H1 (cell line): ENCODE measurements at regions not wholly inside any gene's neighbourhood (a gene's known extent, or its start where the extent isn't known, plus 50 kb on each side); places are given as distances from the start of the nearest gene placed in this dataset.

Experiments used
- CHD1 ChIP-seq: IDR thresholded peaks from 2 replicates; pipeline ENCODE4 v1.6.1; 2012; ENCODE audit warnings: low read depth, low read length, improper control_type of control experiment
- GABPA ChIP-seq: IDR thresholded peaks from 2 replicates; pipeline ENCODE4 v1.6.1; 2011; ENCODE audit warnings: mild to moderate bottlenecking, low read length, moderate library complexity, borderline replicate concordance; ENCODE audit not compliant: insufficient read depth
- SP4 ChIP-seq: IDR thresholded peaks from 2 replicates; pipeline ENCODE4 v1.6.1; 2012; ENCODE audit warnings: low read length, inconsistent platforms
- ZNF274 ChIP-seq: IDR thresholded peaks from 2 replicates; pipeline ENCODE4 v1.7.0; 2012; ENCODE audit warnings: low read length, borderline replicate concordance; ENCODE audit errors: extremely low read depth

DNA sequence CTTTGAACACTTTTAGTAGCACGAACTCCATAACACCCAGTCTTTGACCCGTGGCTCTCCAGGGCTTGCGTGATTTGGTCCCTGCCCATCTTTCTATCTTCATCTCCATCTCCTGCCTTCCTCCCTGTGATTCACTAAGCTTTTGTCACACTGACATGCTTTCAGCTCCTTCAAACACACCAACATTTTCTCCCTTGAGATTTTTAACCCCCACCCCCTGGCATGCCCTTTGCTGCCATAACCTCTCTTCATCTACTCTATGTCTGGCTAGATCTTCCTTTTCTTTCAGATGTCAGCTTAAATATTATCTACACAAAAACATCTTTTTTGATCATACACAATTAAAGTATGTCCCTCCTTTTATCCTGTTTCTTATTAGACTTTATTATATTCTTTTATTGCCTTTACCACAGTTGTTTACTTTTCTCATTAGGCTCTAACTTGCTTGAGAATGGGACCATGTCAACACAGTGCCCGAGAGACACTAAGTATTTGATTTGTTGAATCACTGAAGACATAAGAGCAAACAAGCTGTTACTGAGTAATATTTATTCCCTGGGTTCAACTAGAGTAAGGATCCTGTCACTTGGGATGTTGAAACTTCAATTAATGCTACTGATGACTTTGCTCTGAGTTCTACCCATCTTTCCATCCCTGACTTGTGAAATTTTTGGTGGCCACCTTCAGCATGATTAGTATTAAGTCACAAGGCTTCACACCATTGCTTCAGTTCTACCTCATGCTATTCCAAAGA, 387.3 kb downstream of the LRIG3 start (continued):
- TF ChIP-seq CHD1: no peak
- no peak for TF ChIP-seq GABPA
- TF ChIP-seq ZNF274: no peak
- TF ChIP-seq SP4: no peak
